Activated CD4-positive, alpha-beta T cell treated with anti-CD3 and anti-CD28 coated beads, Interleukin-2, amount 10 ng/mL, durations not matched to agents 7 days and 5 days (primary cell): ENCODE measurements at regions not wholly inside any gene's neighbourhood (a gene's known extent, or its start where the extent isn't known, plus 50 kb on each side); places are given as distances from the start of the nearest gene placed in this dataset.
A peak's percentile ranks its signal among the peaks of the same experiment; 100 is the strongest.

Experiments used
- CTCF ChIA-PET: fragments of 350-600 bp; sonication (Branson Sonifier 250); formaldehyde crosslinking; loops from one replicate; lab custom pipeline; 2021; ENCODE audit warnings: antibody characterized with exemption; lab: Charles Lee
- POLR2A ChIA-PET: fragments of 350-600 bp; sonication (Branson Sonifier 250); formaldehyde crosslinking; loops from one replicate; lab custom pipeline; 2021; ENCODE audit warnings: antibody characterized with exemption; lab: Charles Lee
- DNase-seq: peaks from one replicate; pipeline ENCODE4 v3.0.0-alpha.2; 2020
- H3K27ac Mint-ChIP-seq: one replicate; pipeline ENCODE4 v1.8.0; 2021; ENCODE audit warnings: mild to moderate bottlenecking, moderate library complexity, mixed read lengths
- H3K27me3 Mint-ChIP-seq: one replicate; pipeline ENCODE4 v1.8.0; 2021; ENCODE audit warnings: mixed read lengths
- H3K36me3 Mint-ChIP-seq: one replicate; pipeline ENCODE4 v1.8.0; 2021; ENCODE audit warnings: low read depth, mixed read lengths
- H3K4me1 Mint-ChIP-seq: one replicate; pipeline ENCODE4 v1.8.0; 2021; ENCODE audit warnings: mixed read lengths
- H3K4me3 Mint-ChIP-seq: one replicate; pipeline ENCODE4 v1.8.0; 2021; ENCODE audit warnings: mild to moderate bottlenecking, moderate library complexity, mixed read lengths
- H3K9me3 Mint-ChIP-seq: one replicate; pipeline ENCODE4 v1.8.0; 2021; ENCODE audit warnings: mixed read lengths

GRCh38 chr6:122524056-122524455, 52.4 kb upstream of the SERINC1 start:
- H3K9me3 Mint-ChIP-seq: no peaks in the 10 kb centered on the region
- H3K27ac Mint-ChIP-seq: no peak overlapping the region
- ChIA-PET POLR2A (no interaction called here), CTCF (no interaction called here)
- no peak overlapping the region for H3K4me3 Mint-ChIP-seq
- peaks cover 29% of the 10 kb centered on the region for H3K27me3 Mint-ChIP-seq
- DNase-seq: no peak
- H3K4me1 Mint-ChIP-seq: no peaks in the 10 kb centered on the region
- no peaks in the 10 kb centered on the region for H3K36me3 Mint-ChIP-seq

- peak; percentile 71 for DNase-seq
- Mint-ChIP-seq H3K36me3 (no peaks in the 10 kb centered on the region), H3K27ac (no peak overlapping the region), H3K27me3 (peaks cover 33% of the 10 kb centered on the region), H3K4me1 (peaks cover 2% of the 10 kb centered on the region), H3K9me3 (no peaks in the 10 kb centered on the region), H3K4me3 (no peak overlapping the region)
- ChIA-PET POLR2A (no interaction called here), CTCF (interaction anchor here (0.5 to 4.1 kb wide), 9 partner anchors 13 to 1128 kb away, joined by 3 to 20 read pairs (median 3); no protein-coding TSS in a partner anchor)
These were observed 58.9 kb upstream of the SERINC1 start for GRCh38 chr6:122530440-122531046.

GRCh38 chr6:122548281-122548680, 61.9 kb upstream of the PKIB start:
- H3K27me3 Mint-ChIP-seq: peaks cover 3% of the 10 kb centered on the region
- H3K27ac Mint-ChIP-seq: no peak overlapping the region
- ChIA-PET POLR2A (no interaction called here), CTCF (no interaction called here)
- no peaks in the 10 kb centered on the region for H3K9me3 Mint-ChIP-seq
- no peaks in the 10 kb centered on the region for H3K4me1 Mint-ChIP-seq
- no peaks in the 10 kb centered on the region for H3K36me3 Mint-ChIP-seq
- no peak overlapping the region for H3K4me3 Mint-ChIP-seq
- DNase-seq: no peak

- ChIA-PET CTCF (no interaction called here), POLR2A (no interaction called here)
- H3K4me3 Mint-ChIP-seq: no peak overlapping the region
- no peak overlapping the region for H3K27ac Mint-ChIP-seq
- no peaks in the 10 kb centered on the region for H3K9me3 Mint-ChIP-seq
- no peak for DNase-seq
- no peaks in the 10 kb centered on the region for H3K4me1 Mint-ChIP-seq
- H3K36me3 Mint-ChIP-seq: no peaks in the 10 kb centered on the region
- peaks cover 3% of the 10 kb centered on the region for H3K27me3 Mint-ChIP-seq
These were observed 61.4 kb upstream of the PKIB start for GRCh38 chr6:122548820-122549219.

- Mint-ChIP-seq H3K4me1 (no peaks in the 10 kb centered on the region), H3K27ac (no peak overlapping the region), H3K9me3 (peaks cover 3% of the 10 kb centered on the region), H3K36me3 (no peaks in the 10 kb centered on the region), H3K27me3 (peaks cover 3% of the 10 kb centered on the region), H3K4me3 (no peak overlapping the region)
- DNase-seq: no peak
- POLR2A ChIA-PET: no interaction called here
- CTCF ChIA-PET: no interaction called here
These were observed 56.5 kb upstream of the PKIB start for GRCh38 chr6:122553697-122554096.

GRCh38 chr6:122555561-122555960, 54.6 kb upstream of the PKIB start:
- no peaks in the 10 kb centered on the region for H3K4me1 Mint-ChIP-seq
- DNase-seq: no peak
- H3K27me3 Mint-ChIP-seq: peaks cover 3% of the 10 kb centered on the region
- no peaks in the 10 kb centered on the region for H3K36me3 Mint-ChIP-seq
- ChIA-PET POLR2A (no interaction called here), CTCF (no interaction called here)
- no peak overlapping the region for H3K4me3 Mint-ChIP-seq
- peaks cover 3% of the 10 kb centered on the region for H3K9me3 Mint-ChIP-seq
- no peak overlapping the region for H3K27ac Mint-ChIP-seq

GRCh38 chr6:122558080-122558479, 52.1 kb upstream of the PKIB start:
- CTCF ChIA-PET: no interaction called here

More at GRCh38 chr6:122558080-122558479, 52.1 kb upstream of the PKIB start:
- no peaks in the 10 kb centered on the region for H3K27me3 Mint-ChIP-seq
- H3K27ac Mint-ChIP-seq: no peak overlapping the region
- no peaks in the 10 kb centered on the region for H3K36me3 Mint-ChIP-seq
- H3K9me3 Mint-ChIP-seq: peaks cover 7% of the 10 kb centered on the region
- no peak for DNase-seq
- no peak overlapping the region for H3K4me3 Mint-ChIP-seq
- POLR2A ChIA-PET: no interaction called here
- H3K4me1 Mint-ChIP-seq: no peaks in the 10 kb centered on the region
